Hematopoietic multipotent progenitor cell treated with erythropoietin and hydrocortisone succinate and interleukin-3 and kit ligand, for 15 days (in vitro differentiated cells): ENCODE measurements at regions not wholly inside any gene's neighbourhood (a gene's known extent, or its start where the extent isn't known, plus 50 kb on each side); places are given as distances from the start of the nearest gene placed in this dataset.

Source experiments
- DNase-seq: peaks from one replicate; pipeline ENCODE4 v3.0.0-alpha.2; 2015; ENCODE audit warnings: low spot score

DNA sequence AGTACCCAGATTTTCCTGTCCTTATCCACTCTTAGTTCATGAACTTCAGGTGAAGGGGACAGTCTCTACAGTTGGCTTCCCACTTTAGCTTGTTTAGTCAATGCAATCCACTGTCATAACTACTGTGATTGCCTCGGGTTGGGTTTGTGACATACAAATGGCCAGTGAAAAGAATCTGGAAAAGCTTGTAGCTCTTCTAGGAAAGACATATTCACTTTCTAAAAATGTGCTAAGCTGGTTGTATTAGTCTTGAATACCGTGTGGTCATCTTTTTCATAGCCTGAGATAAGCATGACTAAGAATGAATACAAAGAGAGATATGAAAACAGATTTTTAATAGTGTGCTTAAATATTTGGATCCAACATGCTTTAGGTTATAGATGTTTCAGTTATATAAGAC lies 1443.5 kb upstream of the IGFBP7 start:
- DNase-seq = no peak

DNA sequence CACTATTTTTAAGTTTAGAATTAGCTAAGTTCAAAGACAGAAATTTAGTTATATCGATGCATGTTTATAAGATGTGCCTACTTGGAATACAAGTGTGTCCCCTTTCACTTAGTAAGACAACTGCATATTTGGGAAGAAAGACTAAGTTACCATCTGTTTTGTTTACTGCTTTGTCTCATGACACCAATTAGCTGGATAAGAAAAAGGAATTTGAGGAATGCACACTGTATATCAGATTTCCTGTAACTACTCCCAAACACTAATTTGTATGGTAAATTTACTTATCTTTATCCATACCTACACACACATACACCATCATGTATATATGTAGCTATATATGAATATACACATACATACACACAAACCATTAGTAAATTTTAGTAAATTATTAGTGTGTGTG lies 1442.8 kb upstream of the IGFBP7 start:
- DNase-seq = no peak

DNA sequence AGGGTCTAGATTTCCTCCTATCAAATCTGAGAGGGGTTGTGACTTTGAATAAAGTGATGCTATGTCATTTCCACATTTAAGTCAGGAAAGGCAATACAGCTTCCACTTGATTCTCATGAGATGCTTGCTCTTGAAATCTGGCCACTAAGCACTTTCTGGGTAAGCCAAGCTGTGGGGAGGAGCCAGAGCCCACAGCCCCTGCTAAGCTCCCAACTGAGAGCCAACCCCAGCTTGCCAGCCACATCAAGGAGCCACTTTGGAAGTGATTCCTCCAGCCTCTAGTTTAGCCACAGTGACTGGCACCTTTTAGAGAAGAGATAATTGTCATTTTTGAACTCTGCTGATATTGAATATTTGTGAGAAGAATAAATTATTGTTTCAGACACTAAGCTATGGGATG lies 1441.5 kb upstream of the IGFBP7 start:
- DNase-seq = no peak

DNA sequence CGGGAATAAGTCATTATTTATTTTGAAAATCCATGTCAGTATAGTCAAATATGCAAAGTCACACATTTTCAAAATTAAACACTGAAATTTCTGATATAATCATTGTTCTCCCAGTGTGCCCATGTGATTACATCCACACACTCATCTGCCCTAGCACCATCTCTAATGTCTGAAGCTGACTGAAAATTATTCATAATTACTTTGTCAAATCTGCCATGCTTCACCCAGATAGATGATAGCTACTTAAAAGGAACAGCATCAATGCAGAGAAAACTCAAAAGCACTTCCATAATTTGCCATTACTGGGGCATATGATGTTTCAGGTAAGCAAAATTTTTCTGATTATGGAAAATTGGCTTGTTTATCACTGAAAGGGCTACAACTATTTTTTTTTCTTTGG lies 1433.3 kb upstream of the IGFBP7 start:
- DNase-seq = no peak

DNA sequence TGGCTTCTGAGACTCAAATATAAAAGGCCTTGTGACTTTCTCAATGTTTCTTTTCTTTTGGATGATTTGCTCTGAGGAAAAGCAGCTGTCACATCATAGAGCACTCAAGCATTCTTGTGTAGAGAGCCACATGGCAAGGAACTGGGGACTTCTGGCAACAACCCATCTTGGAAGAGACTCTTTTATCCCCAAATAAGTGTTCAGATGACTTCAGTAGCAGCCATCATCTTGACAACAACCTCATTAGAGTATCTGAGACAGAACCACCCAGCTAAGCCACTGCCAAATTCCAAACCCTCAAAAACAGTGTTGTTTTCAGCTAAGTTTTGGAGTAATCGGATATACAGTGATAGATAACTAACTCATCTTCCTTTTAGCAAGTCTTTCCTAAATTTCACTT lies 1431.7 kb upstream of the IGFBP7 start:
- DNase-seq = no peak

DNA sequence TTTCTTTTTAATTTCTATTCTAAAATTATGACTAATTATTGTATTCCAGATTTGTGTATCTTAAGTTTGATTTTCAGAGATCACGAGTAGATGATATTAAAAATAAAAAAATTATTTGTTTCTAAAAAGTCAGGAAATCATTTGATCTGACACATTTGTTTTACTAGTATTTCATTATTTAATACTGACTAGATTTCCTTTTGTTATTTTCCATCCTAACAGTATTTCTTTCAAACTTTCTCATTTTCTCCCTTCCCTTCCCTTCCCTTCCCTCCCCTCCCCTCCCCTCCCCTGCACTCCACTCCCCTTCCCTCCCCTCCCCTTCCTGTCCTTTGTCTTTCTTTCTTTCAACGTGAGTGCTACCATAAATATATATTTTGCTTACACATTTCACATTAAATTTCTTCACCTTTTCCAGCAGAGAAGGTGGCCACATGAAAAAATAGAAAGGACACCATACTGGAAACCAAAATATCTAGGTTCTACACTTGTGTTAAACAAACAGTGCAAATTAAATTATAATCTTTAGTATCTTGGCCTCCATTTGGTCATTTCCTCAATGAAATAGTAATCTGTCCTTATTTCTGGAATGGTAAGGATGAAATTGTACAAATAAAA lies 1412.7 kb upstream of the IGFBP7 start:
- DNase-seq = no peak

DNA sequence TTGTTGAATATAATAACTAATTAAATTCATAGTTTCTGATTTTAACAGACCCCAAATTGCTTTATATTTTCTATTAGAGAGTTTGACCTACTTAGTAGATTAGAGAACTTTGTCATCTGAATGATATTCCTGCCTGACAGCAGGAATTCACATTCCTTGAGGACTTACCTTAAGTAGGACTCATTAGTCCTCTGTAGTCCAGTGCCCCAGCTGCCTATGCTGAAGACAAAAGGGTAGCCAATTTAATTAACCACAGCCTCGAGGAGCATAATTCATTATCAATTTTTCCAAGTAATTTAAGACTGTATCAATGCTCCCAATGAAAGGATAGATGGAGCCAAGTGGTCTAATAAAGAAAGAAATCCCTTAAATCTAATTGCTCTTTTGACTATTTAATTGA lies 1405.0 kb upstream of the IGFBP7 start:
- no peak for DNase-seq

DNA sequence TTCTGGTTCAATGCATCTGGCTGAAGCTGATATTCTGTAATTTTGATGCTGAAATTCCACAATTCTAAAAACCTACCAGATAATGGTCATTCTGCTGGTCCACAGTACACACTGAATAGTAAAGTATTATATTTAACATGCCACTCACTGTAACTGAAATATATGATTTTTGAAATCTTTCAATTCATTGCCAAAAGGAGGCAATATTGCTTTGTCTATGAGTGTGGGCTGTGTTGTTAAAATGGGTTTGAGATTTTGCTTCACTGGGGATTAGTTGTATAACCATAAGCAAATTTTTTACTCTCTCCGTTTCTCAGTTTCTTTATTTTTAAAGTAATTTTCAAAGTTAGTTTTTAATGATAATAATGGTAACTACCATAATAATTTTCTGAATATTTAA lies 1404.1 kb upstream of the IGFBP7 start:
- no peak for DNase-seq

DNA sequence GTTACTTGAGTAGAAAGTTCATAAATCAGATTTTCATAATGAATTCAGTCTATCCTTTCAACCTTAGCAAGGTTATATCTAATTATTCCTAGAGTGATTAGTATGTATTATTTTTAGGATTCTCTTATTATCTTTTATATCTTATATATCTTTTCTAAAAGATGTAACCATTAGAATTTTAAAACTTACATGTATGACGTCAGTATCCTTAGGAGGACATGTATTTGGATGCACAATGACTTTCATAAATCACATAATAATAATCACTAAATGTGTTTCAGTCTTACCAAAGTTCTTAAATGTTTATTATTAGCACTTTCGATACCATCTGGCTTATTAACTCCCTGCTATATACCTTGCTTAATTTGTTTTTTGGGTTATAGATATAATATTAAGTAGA lies 1400.5 kb upstream of the IGFBP7 start:
- no peak for DNase-seq

DNA sequence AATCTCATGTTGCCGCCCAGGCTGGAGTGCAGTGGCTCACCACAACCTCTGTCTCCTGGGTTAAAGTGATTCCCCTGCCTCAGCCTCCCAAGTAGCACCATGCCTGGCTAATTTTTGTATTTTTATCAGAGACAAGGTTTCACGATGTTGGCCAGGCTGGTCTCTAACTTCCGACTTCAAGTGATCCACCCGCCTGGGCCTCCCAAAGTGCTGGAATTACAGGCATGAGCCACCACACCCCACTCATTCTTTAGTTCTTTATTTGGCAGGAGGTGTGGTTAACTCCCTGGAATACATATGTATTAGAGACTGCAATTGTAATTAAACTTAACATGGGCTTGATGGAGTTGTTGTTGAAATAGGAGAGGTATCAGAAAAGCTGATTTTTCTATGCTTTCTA lies 1396.9 kb upstream of the IGFBP7 start:
- DNase-seq = no peak

DNA sequence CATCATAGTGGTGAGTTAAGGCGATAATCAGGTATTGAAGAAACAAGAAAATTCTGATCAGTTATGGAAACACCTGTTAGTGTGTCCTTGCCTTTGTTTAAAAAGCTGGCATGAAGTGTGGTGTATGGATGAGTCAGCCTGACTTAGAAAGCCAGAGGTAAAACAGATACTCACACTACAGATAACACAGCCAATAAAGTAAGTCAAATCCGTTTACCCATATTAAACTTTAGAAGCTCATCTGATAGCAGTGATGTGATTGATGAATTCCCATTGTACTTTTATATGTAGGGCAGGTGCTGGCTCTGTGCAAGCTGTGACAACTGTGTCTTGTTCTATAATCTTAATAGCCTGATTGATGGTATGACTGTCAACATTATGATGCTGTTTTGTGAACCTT lies 1392.7 kb upstream of the IGFBP7 start:
- DNase-seq = no peak

DNA sequence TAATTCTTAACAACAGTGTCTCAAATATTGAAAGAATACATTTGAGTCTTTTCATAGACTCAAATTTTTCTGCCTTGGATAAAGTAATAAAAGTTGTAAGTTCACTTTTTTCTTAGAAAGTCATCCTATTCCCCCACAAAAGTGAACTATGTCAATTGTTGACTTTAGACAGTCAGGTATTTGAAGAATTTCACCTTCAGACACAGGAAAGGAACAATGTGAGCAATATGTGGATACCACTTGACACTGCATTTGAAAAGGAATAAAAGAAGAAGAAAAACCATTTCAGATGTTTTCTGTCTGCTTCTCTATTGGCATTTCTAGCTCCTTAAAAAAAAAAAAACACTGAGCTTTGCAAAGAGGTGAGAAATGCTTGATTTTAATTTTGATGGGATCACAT lies 1389.0 kb upstream of the IGFBP7 start:
- no peak for DNase-seq

DNA sequence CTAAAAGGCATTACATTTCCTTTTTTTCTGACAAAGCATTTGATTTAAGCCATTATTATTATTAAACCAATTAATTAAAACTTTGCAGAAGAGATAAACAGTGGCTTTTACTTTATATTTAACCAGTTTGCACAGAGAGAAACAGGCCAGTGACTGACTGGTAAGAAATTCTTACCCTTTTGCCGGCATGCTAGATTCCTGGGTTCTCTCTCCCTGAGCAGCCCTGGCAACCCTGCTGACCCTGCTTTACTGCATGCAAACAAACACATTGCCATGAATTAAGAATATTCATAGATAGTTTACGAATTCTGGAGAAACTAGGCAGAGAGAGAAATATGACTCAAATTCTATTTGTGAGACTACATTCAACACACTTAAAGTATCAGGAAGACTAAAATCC lies 1381.4 kb upstream of the IGFBP7 start:
- DNase-seq = no peak

DNA sequence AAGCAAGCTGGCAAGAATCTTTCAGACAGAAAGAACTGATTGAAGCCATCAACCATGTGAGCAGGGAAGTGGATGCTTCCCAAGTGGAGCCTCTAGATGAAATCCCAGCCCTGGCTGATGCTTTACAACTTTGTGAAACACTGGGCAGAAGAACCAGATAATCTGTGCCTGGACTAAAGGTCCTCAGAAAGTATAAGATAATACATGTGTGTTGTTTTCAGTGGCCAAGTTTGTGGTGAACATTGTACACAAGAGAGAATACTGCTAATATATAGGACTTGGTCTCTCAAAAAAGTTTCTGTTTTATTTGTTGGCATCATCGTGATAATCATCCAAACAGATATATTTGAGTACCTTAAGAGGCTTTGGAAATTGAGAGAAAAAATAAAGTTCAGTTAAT lies 1367.8 kb upstream of the IGFBP7 start:
- no peak for DNase-seq

DNA sequence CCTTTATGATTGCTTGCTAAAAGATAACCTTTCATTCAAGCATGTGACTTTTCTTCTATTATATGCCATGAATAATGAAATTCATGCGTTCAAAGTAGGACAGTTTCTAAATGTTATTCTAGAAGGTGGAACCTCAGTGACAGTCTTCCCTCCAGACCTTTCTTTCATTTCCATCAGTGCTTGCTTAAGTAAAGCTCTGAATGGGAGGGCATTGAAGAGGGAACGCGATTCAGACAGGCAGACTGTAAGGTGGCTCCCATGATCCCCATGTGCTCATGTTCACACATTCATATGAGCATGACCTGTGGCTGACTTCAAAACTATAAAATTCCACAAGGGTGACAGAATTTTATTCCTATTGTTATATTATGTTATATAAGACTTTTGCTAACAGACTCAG lies 1367.3 kb upstream of the IGFBP7 start:
- no peak for DNase-seq

DNA sequence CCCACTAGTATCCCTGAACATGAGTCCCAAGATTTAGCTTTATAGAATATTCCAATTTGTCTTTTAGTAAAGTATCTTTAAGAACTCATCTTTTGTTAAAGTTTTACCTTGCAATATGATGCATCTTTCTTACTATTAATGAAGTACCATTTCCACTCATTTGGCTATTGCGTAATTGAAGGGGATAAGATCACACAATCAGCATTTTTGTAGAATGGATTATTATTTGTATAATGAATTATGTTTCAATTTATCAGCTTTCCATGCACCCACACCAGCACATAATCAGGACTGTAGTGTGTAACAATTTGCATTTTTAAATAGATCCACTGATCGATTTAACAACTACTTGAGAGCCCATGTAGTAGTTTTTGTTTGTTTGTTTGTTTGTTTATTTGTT lies 1364.9 kb upstream of the IGFBP7 start:
- no peak for DNase-seq

DNA sequence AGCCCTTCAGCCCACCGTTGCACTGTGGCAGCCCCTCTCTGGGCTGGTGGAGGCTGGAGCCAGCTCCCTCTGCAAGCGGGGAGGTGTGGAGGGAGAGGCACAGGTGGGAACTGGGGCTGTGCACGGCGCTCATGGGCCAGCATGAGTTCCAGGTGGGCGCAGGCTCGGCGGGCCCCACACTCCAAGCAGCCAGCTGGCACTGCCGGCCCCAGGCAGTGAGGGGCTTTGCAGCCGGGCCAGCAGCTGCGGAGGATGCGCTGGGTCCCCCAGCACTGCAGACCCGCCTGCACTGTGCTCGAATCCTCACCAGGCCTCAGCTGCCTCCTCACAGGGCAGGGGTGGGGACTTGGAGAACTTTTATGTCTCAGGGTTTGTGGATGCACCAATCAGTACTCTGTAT lies 1354.8 kb upstream of the IGFBP7 start:
- no peak for DNase-seq

DNA sequence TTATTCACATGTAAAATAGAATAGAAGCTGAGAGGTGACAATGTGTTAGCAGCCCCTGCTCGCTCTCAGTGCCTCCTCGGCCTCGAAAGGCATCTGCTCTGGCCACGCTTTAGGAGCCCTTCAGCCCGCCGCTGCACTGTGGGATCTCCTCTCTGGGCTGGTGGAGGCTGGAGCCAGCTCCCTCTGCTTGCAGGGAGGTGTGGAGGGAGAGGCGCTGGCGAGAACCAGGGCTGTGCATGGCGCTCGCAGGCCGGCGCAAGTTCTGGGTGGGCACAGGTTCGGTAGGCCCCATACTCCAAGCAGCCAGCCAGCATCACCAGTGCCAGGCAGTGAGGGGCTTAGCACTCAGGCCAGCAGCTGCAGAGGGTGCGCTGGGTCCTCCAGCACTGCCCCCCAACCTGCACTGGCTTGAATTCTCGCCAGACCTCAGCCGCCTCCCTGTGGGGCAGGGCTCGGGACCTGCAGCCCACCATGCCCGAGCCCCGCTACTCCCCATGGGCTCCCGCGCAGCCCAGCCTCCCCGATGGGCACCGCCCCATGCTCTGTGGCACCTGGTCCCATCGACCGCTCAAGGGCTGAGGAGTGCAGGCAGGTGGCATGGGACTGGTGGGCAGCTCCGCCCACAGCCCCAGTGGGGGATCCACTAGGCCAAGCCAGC lies 1346.7 kb upstream of the IGFBP7 start:
- DNase-seq = no peak

DNA sequence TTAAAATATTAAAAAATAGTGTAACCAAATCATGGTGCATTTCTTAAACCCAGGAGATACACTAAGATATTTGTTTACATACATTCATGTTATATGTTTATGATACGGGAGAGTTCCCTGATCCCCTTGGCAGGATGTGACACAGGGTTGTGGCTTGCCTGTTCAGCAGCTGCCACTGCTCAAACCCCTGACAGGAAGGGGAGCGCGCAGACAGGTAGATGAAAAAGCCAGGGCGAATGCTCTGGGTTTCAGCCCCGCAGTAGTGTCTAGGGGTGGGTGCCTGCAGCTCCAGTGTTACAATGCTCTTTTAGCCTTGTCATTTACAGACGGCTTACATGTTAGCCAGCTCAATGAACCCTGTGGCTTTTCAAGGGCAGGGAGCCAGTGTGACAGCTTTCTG lies 1343.8 kb upstream of the IGFBP7 start:
- DNase-seq = no peak

DNA sequence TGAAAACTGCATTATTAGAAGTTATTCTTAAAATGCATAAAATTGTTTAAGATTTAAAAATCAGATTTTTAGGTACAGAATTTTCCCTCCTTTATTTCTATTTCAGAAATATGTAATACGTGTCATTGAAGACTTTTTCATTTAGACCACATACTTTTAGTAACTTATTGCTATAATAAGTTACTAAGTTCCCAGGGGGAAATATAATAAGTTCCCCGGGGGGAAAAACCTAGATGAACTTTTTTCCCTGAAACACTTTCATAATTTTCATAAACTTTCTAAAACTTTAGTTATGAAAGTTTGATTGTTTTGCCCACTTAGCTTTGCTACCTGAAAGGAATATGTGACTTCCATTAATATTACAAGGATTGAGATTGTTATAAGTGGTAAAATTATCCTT lies 1341.5 kb upstream of the IGFBP7 start:
- no peak for DNase-seq

DNA sequence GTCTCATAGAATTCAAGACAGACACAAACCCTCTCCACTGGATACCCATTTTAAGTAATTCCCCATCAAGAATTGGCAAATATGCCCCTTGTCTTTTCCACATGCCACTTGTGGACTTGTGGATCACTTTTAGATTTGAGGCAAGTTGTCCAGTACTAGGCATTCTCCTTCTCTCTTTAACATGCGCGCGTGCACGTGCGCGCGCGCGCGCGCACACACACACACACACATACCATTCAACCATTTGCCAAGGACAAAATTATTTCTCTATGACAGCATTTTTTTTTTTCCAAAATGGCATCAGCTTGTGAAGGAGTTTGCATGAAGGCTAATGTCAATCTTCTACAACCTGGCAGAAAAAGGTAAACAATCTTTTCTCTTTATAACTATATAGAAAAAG lies 1325.7 kb upstream of the IGFBP7 start:
- DNase-seq = no peak

DNA sequence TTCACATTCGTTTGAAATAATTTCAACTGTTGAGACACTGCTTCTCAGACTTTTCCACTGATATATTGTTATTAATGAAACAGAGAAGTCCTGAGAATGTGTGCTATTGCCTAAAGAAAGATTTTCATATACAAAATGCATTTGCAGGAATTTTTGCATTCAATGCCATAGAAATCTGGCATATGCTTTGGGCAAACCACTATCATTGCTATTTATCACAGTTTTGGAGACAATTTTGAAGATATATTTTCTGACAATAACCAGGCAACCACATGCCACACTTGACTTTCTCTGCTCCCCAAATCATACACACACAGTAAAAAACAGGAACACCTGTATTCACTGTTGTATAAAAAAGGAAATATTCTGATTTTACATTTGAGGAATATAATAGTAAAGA lies 1303.7 kb upstream of the IGFBP7 start:
- no peak for DNase-seq

DNA sequence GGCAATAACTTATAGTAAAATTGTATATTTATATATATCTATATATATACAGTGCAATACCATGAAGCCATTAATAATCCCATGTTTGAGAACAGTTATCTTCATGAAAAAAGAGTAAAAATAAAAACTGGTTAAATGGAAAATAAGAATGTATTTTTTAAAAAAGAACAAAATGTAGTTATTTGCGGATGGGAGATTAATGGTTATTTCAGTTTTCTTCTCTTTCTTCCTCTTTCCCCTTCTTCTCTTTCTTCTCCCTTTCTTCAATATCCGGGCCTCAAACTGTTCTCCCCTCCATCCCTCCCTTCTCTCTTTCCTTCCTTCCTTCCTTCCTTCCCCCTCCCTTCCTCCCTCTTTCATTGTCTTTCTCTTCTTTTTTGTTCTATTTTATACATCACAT lies 1301.7 kb upstream of the IGFBP7 start:
- DNase-seq = no peak

DNA sequence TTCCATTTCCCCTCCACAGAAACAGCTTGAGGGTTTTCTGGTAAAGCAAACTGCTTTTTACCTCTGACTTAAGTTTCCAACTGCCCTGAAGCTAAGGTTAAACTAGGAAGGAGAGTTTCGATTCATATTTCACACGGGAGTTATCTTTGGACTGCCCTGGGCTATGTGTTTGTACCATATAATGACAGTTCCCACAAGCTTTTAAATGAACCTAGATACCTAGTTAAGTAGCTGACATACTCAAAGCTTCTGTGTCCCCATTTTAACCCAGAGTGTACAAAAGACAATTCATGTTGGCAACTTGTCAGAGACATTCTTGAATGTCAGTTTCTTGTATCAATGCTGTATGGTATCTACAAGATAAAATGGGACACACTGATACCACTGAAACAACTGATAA lies 1296.6 kb upstream of the IGFBP7 start:
- no peak for DNase-seq

DNA sequence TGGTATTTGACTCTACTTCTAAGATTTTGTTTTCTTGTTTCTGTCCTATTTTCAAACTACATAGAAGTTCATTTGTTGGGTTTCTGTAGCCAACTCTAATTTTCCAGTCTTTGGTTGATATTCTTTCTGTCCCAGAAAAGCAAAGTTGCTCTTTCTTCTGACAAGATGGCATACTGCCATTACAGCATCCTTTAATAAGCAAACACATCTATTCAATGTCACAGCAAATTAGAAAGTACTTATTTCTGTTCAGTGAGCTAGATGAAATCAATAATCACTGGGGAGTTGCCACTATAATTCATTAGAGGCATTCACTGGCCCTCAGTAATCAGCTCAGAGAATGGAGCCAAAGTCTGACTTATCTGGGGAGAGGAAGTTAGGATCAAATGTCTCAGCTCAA lies 1258.0 kb upstream of the IGFBP7 start:
- DNase-seq = no peak
